ENCODE measurements at regions not wholly inside any gene's neighbourhood (a gene's known extent, or its start where the extent isn't known, plus 50 kb on each side); places are given as distances from the start of the nearest gene placed in this dataset.

- peak in 1 of 2 experiments; percentile 16 for DNase-seq (ENCODE audit: low spot score in 2 of 2, unreplicated experiment in 2 of 2)
- Mint-ChIP-seq H3K4me3 (no peak overlapping the region), H3K9me3 (no peaks in the 10 kb centered on the region), H3K27ac (no peak overlapping the region), H3K4me1 (no peaks in the 10 kb centered on the region), H3K36me3 (no peaks in the 10 kb centered on the region), H3K27me3 (ENCODE audit: low read depth) (peaks cover 61% of the 10 kb centered on the region)
- TF ChIP-seq CTCF (IDR thresholded peaks at IDR 0.05; ENCODE audit: unreplicated experiment) = no peak
These were observed 145.6 kb upstream of the FAM20C start for GRCh38 chr7:46830-47140.

GRCh38 chr7:51456-52068, 140.8 kb upstream of the FAM20C start:
- DNase-seq (ENCODE audit: low spot score in 2 of 2, unreplicated experiment in 2 of 2) = peak in 1 of 2 experiments; percentile 29
- H3K4me3 Mint-ChIP-seq = no peak overlapping the region
- no peaks in the 10 kb centered on the region for H3K9me3 Mint-ChIP-seq
- H3K4me1 Mint-ChIP-seq = no peaks in the 10 kb centered on the region
- no peak overlapping the region for H3K27ac Mint-ChIP-seq
- H3K36me3 Mint-ChIP-seq = no peaks in the 10 kb centered on the region
- TF ChIP-seq CTCF (IDR thresholded peaks at IDR 0.05; ENCODE audit: unreplicated experiment) = no peak
- peaks cover 31% of the 10 kb centered on the region for H3K27me3 Mint-ChIP-seq (ENCODE audit: low read depth)

- no peaks in the 10 kb centered on the region for H3K36me3 Mint-ChIP-seq
- no peaks in the 10 kb centered on the region for H3K9me3 Mint-ChIP-seq
- TF ChIP-seq CTCF (IDR thresholded peaks at IDR 0.05; ENCODE audit: unreplicated experiment) = no peak
- H3K27ac Mint-ChIP-seq = no peak overlapping the region
- no peak for DNase-seq (ENCODE audit: low spot score in 2 of 2, unreplicated experiment in 2 of 2)
- H3K4me3 Mint-ChIP-seq = no peak overlapping the region
- no peaks in the 10 kb centered on the region for H3K4me1 Mint-ChIP-seq
- H3K27me3 Mint-ChIP-seq (ENCODE audit: low read depth) = peaks cover 25% of the 10 kb centered on the region
These were observed 140.3 kb upstream of the FAM20C start for GRCh38 chr7:52100-52499.

GRCh38 chr7:53531-53930, 138.8 kb upstream of the FAM20C start:
- no peak for TF ChIP-seq CTCF (IDR thresholded peaks at IDR 0.05; ENCODE audit: unreplicated experiment)
- H3K27ac Mint-ChIP-seq = no peak overlapping the region
- peaks cover 25% of the 10 kb centered on the region for H3K27me3 Mint-ChIP-seq (ENCODE audit: low read depth)
- no peak for DNase-seq (ENCODE audit: low spot score in 2 of 2, unreplicated experiment in 2 of 2)
- no peak overlapping the region for H3K4me3 Mint-ChIP-seq
- H3K36me3 Mint-ChIP-seq = no peaks in the 10 kb centered on the region
- no peaks in the 10 kb centered on the region for H3K4me1 Mint-ChIP-seq
- no peaks in the 10 kb centered on the region for H3K9me3 Mint-ChIP-seq

- no peak overlapping the region for H3K4me3 Mint-ChIP-seq
- H3K9me3 Mint-ChIP-seq = no peaks in the 10 kb centered on the region
- peaks cover 29% of the 10 kb centered on the region for H3K27me3 Mint-ChIP-seq (ENCODE audit: low read depth)
- no peak for DNase-seq (ENCODE audit: low spot score in 2 of 2, unreplicated experiment in 2 of 2)
- no peaks in the 10 kb centered on the region for H3K4me1 Mint-ChIP-seq
- no peak for TF ChIP-seq CTCF (IDR thresholded peaks at IDR 0.05; ENCODE audit: unreplicated experiment)
- H3K36me3 Mint-ChIP-seq = no peaks in the 10 kb centered on the region
- no peak overlapping the region for H3K27ac Mint-ChIP-seq
These were observed 137.8 kb upstream of the FAM20C start for GRCh38 chr7:54615-55014.

GRCh38 chr7:55690-56248, 136.6 kb upstream of the FAM20C start:
- DNase-seq (ENCODE audit: low spot score in 2 of 2, unreplicated experiment in 2 of 2) = no peak
- no peak for TF ChIP-seq CTCF (IDR thresholded peaks at IDR 0.05; ENCODE audit: unreplicated experiment)
- Mint-ChIP-seq H3K27me3 (ENCODE audit: low read depth) (peaks cover 20% of the 10 kb centered on the region), H3K36me3 (no peaks in the 10 kb centered on the region), H3K27ac (no peak overlapping the region), H3K4me1 (no peaks in the 10 kb centered on the region), H3K9me3 (no peaks in the 10 kb centered on the region), H3K4me3 (no peak overlapping the region)

All from mesothelial cell of epicardium (in vitro differentiated cells).